WTC11 (cell line): ENCODE measurements at regions not wholly inside any gene's neighbourhood (a gene's known extent, or its start where the extent isn't known, plus 50 kb on each side); places are given as distances from the start of the nearest gene placed in this dataset.

Experiments used
- ATAC-seq: fragments of 200-7000 bp; cut with Tn5 transposase; 2 replicates; pipeline ENCODE4 v1.10.0; 2021; ENCODE audit warnings: mild to moderate bottlenecking, moderate library complexity
- CTCF ChIA-PET: fragments of 300-600 bp; sonication (Branson Sonifier 250); formaldehyde crosslinking; loops from one replicate; lab custom pipeline; 2021; ENCODE audit warnings: antibody characterized with exemption; lab: Charles Lee
- POLR2A ChIA-PET: fragments of 350-600 bp; sonication (Branson Sonifier 250); formaldehyde crosslinking; loops from one replicate; lab custom pipeline; 2021; ENCODE audit warnings: antibody characterized with exemption; lab: Charles Lee
- DNase-seq: peaks from one replicate; pipeline ENCODE4 v3.0.0; 2021; ENCODE audit warnings: low spot score
- H3K27ac Mint-ChIP-seq: 2 replicates; pipeline ENCODE4 v1.8.0; 2021; ENCODE audit warnings: mixed read lengths
- H3K27me3 Mint-ChIP-seq: 2 replicates; pipeline ENCODE4 v1.8.0; 2021; ENCODE audit warnings: low read depth, mild to moderate bottlenecking, moderate library complexity, mixed read lengths
- H3K36me3 Mint-ChIP-seq: 2 replicates; pipeline ENCODE4 v1.8.0; 2021; ENCODE audit warnings: mixed read lengths
- H3K4me1 Mint-ChIP-seq: 2 replicates; pipeline ENCODE4 v1.8.0; 2022; ENCODE audit warnings: mixed read lengths
- H3K4me3 Mint-ChIP-seq: 2 replicates; pipeline ENCODE4 v1.8.0; 2021; ENCODE audit warnings: mild to moderate bottlenecking, moderate library complexity, mixed read lengths
- H3K9me3 Mint-ChIP-seq: 2 replicates; pipeline ENCODE4 v1.8.0; 2021; ENCODE audit warnings: mixed read lengths
- ARID4B ChIP-seq: sonication (generic); formaldehyde crosslinking; IDR thresholded peaks from 2 replicates; pipeline ENCODE4 v1.8.0; 2023; ENCODE audit warnings: missing genetic modification reagents, mild to moderate bottlenecking, borderline replicate concordance
- ATF1 ChIP-seq: sonication (generic); formaldehyde crosslinking; IDR thresholded peaks from 2 replicates; pipeline ENCODE4 v1.8.1; 2023; ENCODE audit warnings: mild to moderate bottlenecking, moderate library complexity, missing genetic modification reagents
- ATF2 ChIP-seq: sonication (generic); formaldehyde crosslinking; IDR thresholded peaks from 2 replicates; pipeline ENCODE4 v1.8.1; 2022; ENCODE audit warnings: low read depth, missing genetic modification reagents, borderline replicate concordance
- ATF6 ChIP-seq: sonication (generic); formaldehyde crosslinking; IDR thresholded peaks from 2 replicates; pipeline ENCODE4 v1.8.1; 2023; ENCODE audit warnings: mild to moderate bottlenecking, missing genetic modification reagents
- CBFB ChIP-seq: sonication (generic); formaldehyde crosslinking; IDR thresholded peaks from 2 replicates; pipeline ENCODE4 v1.8.1; 2022; ENCODE audit warnings: mild to moderate bottlenecking, low read depth, missing genetic modification reagents
- E2F1 ChIP-seq: sonication (generic); formaldehyde crosslinking; IDR thresholded peaks from 2 replicates; pipeline ENCODE4 v1.8.0; 2022; ENCODE audit warnings: mild to moderate bottlenecking, missing genetic modification reagents
- E2F5 ChIP-seq: sonication (generic); formaldehyde crosslinking; IDR thresholded peaks from 2 replicates; pipeline ENCODE4 v1.8.1; 2022; ENCODE audit warnings: mild to moderate bottlenecking, moderate library complexity, missing genetic modification reagents
- ERG ChIP-seq: fragments of 250-450 bp; sonication (Bioruptor Pico); IDR thresholded peaks from 2 replicates; pipeline ENCODE4 v1.8.0; 2021; ENCODE audit warnings: mild to moderate bottlenecking
- FOXK1 ChIP-seq: sonication (generic); formaldehyde crosslinking; IDR thresholded peaks from 2 replicates; pipeline ENCODE4 v1.8.0; 2022; ENCODE audit warnings: mild to moderate bottlenecking, moderate library complexity, missing genetic modification reagents
- IRF2 ChIP-seq: sonication (generic); formaldehyde crosslinking; IDR thresholded peaks from 2 replicates; pipeline ENCODE4 v1.8.0; 2022; ENCODE audit warnings: low read depth, missing genetic modification reagents, borderline replicate concordance
- JUN ChIP-seq: sonication (generic); formaldehyde crosslinking; IDR thresholded peaks from 2 replicates; pipeline ENCODE4 v1.8.0; 2023; ENCODE audit warnings: mild to moderate bottlenecking, missing genetic modification reagents
- MAX ChIP-seq: sonication (generic); formaldehyde crosslinking; IDR thresholded peaks from 2 replicates; pipeline ENCODE4 v1.8.0; 2022; ENCODE audit warnings: mild to moderate bottlenecking, missing genetic modification reagents
- MLX ChIP-seq: sonication (generic); formaldehyde crosslinking; IDR thresholded peaks from 2 replicates; pipeline ENCODE4 v1.8.1; 2023; ENCODE audit warnings: mild to moderate bottlenecking, missing genetic modification reagents, moderate library complexity
- SMAD3 ChIP-seq: sonication (generic); formaldehyde crosslinking; IDR thresholded peaks from 2 replicates; pipeline ENCODE4 v1.8.0; 2022; ENCODE audit warnings: missing genetic modification reagents, mild to moderate bottlenecking, borderline replicate concordance
- TCF7 ChIP-seq: sonication (generic); formaldehyde crosslinking; IDR thresholded peaks from 2 replicates; pipeline ENCODE4 v1.8.0; 2022; ENCODE audit warnings: mild to moderate bottlenecking, low read depth, missing genetic modification reagents, moderate library complexity
- TEAD4 ChIP-seq: sonication (generic); formaldehyde crosslinking; IDR thresholded peaks from 2 replicates; pipeline ENCODE4 v1.8.0; 2022; ENCODE audit warnings: mild to moderate bottlenecking, missing genetic modification reagents
- ZNF423 ChIP-seq: fragments of 250-450 bp; sonication (Bioruptor Pico); IDR thresholded peaks from 2 replicates; pipeline ENCODE4 v2.1.2; 2022; ENCODE audit warnings: mild to moderate bottlenecking, moderate library complexity
- ZNF512 ChIP-seq: sonication (generic); formaldehyde crosslinking; IDR thresholded peaks from 2 replicates; pipeline ENCODE4 v1.8.1; 2022; ENCODE audit warnings: missing genetic modification reagents, borderline replicate concordance

- TF ChIP-seq ERG (CRISPR knock-in tag) (no peak), MLX (no peak), IRF2 (CRISPR knock-in tag) (no peak), ATF1 (CRISPR knock-in tag) (no peak), ZNF423 (CRISPR knock-in tag) (no peak), ATF2 (CRISPR knock-in tag) (no peak), E2F1 (CRISPR knock-in tag) (no peak), E2F5 (no peak), CBFB (no peak), JUN (no peak), ATF6 (CRISPR knock-in tag) (no peak)
Measured at GRCh38 chr6:67131827-67132226, 1424.8 kb upstream of the EYS start (continued).

- Mint-ChIP-seq H3K4me3 (no peak overlapping the region), H3K27me3 (no peaks in the 10 kb centered on the region), H3K4me1 (peaks cover 3% of the 10 kb centered on the region; the same call in 1 of the 2 replicates), H3K36me3 (no peaks in the 10 kb centered on the region), H3K27ac (no peak overlapping the region), H3K9me3 (no peaks in the 10 kb centered on the region)
- DNase-seq (no peak), ATAC-seq (no peak)
- ChIA-PET POLR2A (no interaction called here), CTCF (no interaction called here)
- TF ChIP-seq ZNF512 (CRISPR knock-in tag), result no peak
- no peak for TF ChIP-seq FOXK1
- no peak for TF ChIP-seq ERG (CRISPR knock-in tag)
- TF ChIP-seq TCF7 (CRISPR knock-in tag), result no peak
- TF ChIP-seq TEAD4 (CRISPR knock-in tag), result no peak
- TF ChIP-seq ARID4B (CRISPR knock-in tag), result no peak
- no peak for TF ChIP-seq MAX
- TF ChIP-seq SMAD3 (CRISPR knock-in tag), result no peak
Measured at GRCh38 chr6:67129780-67130179, 1422.8 kb upstream of the EYS start.
